IMR-90 (cell line): ENCODE measurements at regions not wholly inside any gene's neighbourhood (a gene's known extent, or its start where the extent isn't known, plus 50 kb on each side); places are given as distances from the start of the nearest gene placed in this dataset.

Experiments used
- ATAC-seq: fragments of 200-7000 bp; cut with Tn5 transposase; 2 replicates; pipeline ENCODE4 v1.9.1; 2020; ENCODE audit warnings: low read depth, mild to moderate bottlenecking, moderate library complexity
- BruUV-seq: library from RNA; stranded (reverse); fragments of 400-500 nt; replicated peaks from 2 replicates; lab custom pipeline; 2021; lab: Mats Ljungman, UMichigan
- CTCF ChIA-PET: fragments of 300-600 bp; formaldehyde crosslinking; extraction: SDS; loops from one replicate; lab custom pipeline; 2021; ENCODE audit warnings: antibody characterized with exemption; lab: Yijun Ruan, JAX
- POLR2A ChIA-PET: fragments of 300-600 bp; sonication (Branson Sonifier 250); formaldehyde crosslinking; loops from one replicate; lab custom pipeline; 2022; ENCODE audit warnings: antibody characterized with exemption; ENCODE audit not compliant: unreplicated experiment; lab: Charles Lee
- DNase-seq: peaks from one replicate; pipeline ENCODE4 v3.0.0; 2013
- H2AFZ ChIP-seq: replicated peaks from 2 replicates; pipeline ENCODE3; 2013; ENCODE audit warnings: low read length, mild to moderate bottlenecking; ENCODE audit not compliant: poor library complexity
- H2AK5ac ChIP-seq: 2 replicates; pipeline ENCODE4 v1.6.1; 2013; ENCODE audit warnings: low read depth, low read length, inconsistent platforms
- H2AK9ac ChIP-seq: replicated peaks from 2 replicates; pipeline ENCODE3; 2013; ENCODE audit warnings: mild to moderate bottlenecking, low read depth, low read length, moderate library complexity; ENCODE audit not compliant: poor library complexity
- H2BK120ac ChIP-seq: 2 replicates; pipeline ENCODE4 v1.6.1; 2013; ENCODE audit warnings: low read depth, low read length, inconsistent platforms
- H2BK15ac ChIP-seq: 3 replicates; pipeline ENCODE4 v1.6.1; 2013; ENCODE audit warnings: low read depth, low read length, inconsistent platforms
- H2BK20ac ChIP-seq: 2 replicates; pipeline ENCODE4 v1.6.1; 2013; ENCODE audit warnings: low read depth, mild to moderate bottlenecking, inconsistent platforms, low read length, moderate library complexity
- H2BK5ac ChIP-seq: 2 replicates; pipeline ENCODE4 v1.6.1; 2013; ENCODE audit warnings: mild to moderate bottlenecking, low read depth, low read length, inconsistent platforms; ENCODE audit not compliant: poor library complexity, severe bottlenecking
- H3K14ac ChIP-seq: replicated peaks from 2 replicates; pipeline ENCODE4 v1.6.1; 2013; ENCODE audit warnings: low read depth, low read length, inconsistent platforms
- H3K18ac ChIP-seq: 2 replicates; pipeline ENCODE4 v1.6.1; 2013; ENCODE audit warnings: low read depth, low read length, control low read depth
- H3K23ac ChIP-seq: 2 replicates; pipeline ENCODE4 v1.6.1; 2013; ENCODE audit warnings: low read depth, low read length, inconsistent platforms
- H3K27ac ChIP-seq: 2 replicates; pipeline ENCODE4 v1.5.1; 2013; ENCODE audit warnings: mild to moderate bottlenecking, control low read depth, low read length; ENCODE audit not compliant: insufficient read depth
- H3K27me3 ChIP-seq: 2 replicates; pipeline ENCODE4 v1.6.1; 2013; ENCODE audit warnings: low read length; ENCODE audit not compliant: control insufficient read depth, insufficient read depth
- H3K36me3 ChIP-seq: 2 replicates; pipeline ENCODE4 v1.6.1; 2013; ENCODE audit warnings: low read length, mixed read lengths; ENCODE audit not compliant: control insufficient read depth, insufficient read depth
- H3K4ac ChIP-seq: 2 replicates; pipeline ENCODE4 v1.6.1; 2013; ENCODE audit warnings: low read depth, low read length, inconsistent platforms
- H3K4me1 ChIP-seq: 2 replicates; pipeline ENCODE4 v1.6.1; 2013; ENCODE audit warnings: low read length, mixed read lengths; ENCODE audit not compliant: control insufficient read depth, insufficient read depth
- H3K4me2 ChIP-seq: 2 replicates; pipeline ENCODE4 v1.6.1; 2013; ENCODE audit warnings: low read depth, mild to moderate bottlenecking, control low read depth, low read length, moderate library complexity
- H3K4me3 ChIP-seq: 2 replicates; pipeline ENCODE4 v1.5.1; 2013; ENCODE audit warnings: low read depth, mild to moderate bottlenecking, control low read depth, low read length, moderate library complexity; ENCODE audit not compliant: insufficient read depth
- H3K56ac ChIP-seq: 2 replicates; pipeline ENCODE4 v1.6.1; 2013; ENCODE audit warnings: low read length, inconsistent platforms; ENCODE audit not compliant: insufficient read depth; ENCODE audit errors: extremely low read depth
- H3K79me1 ChIP-seq, 2 experiments: 2 replicates each; pipeline ENCODE4 v1.6.1; 2013; ENCODE audit warnings: low read length in 2 of 2, inconsistent platforms in 1 of 2, low read depth in 1 of 2
- H3K9ac ChIP-seq: 2 replicates; pipeline ENCODE4 v1.6.1; 2013; ENCODE audit warnings: low read depth, low read length, control low read depth
- H3K9me1 ChIP-seq: 2 replicates; pipeline ENCODE4 v1.6.1; 2013; ENCODE audit warnings: low read length, inconsistent platforms; ENCODE audit not compliant: insufficient read depth
- H3K9me3 ChIP-seq: 2 replicates; pipeline ENCODE4 v1.6.1; 2013; ENCODE audit warnings: low read length; ENCODE audit not compliant: control insufficient read depth, insufficient read depth
- H4K20me1 ChIP-seq: 2 replicates; pipeline ENCODE4 v1.6.1; 2013; ENCODE audit warnings: low read length, inconsistent platforms; ENCODE audit not compliant: insufficient read depth
- H4K5ac ChIP-seq: 2 replicates; pipeline ENCODE4 v1.6.1; 2013; ENCODE audit warnings: mild to moderate bottlenecking, low read depth, low read length, control low read depth
- H4K8ac ChIP-seq, 2 experiments: 2 replicates each; pipeline ENCODE4 v1.6.1; 2013; ENCODE audit warnings: low read depth in 2 of 2, low read length in 2 of 2, control low read depth in 1 of 2, inconsistent platforms in 1 of 2
- H4K91ac ChIP-seq: 2 replicates; pipeline ENCODE4 v1.6.1; 2013; ENCODE audit warnings: low read depth, low read length, inconsistent platforms; ENCODE audit not compliant: insufficient read depth
- MAZ ChIP-seq: IDR thresholded peaks from 2 replicates; pipeline ENCODE4 v1.6.1; 2012; ENCODE audit warnings: low read depth, mild to moderate bottlenecking, low read length, improper control_type of control experiment, moderate library complexity, borderline replicate concordance
- RCOR1 ChIP-seq: IDR thresholded peaks from 2 replicates; pipeline ENCODE4 v1.6.1; 2012; ENCODE audit warnings: mild to moderate bottlenecking, low read length, improper control_type of control experiment; ENCODE audit not compliant: insufficient replicate concordance
- RFX5 ChIP-seq: IDR thresholded peaks from 2 replicates; pipeline ENCODE4 v1.8.0; 2012; ENCODE audit warnings: low read depth, mild to moderate bottlenecking, low read length, moderate library complexity
- WGBS, 2 experiments: methylation state at CpG; one replicate each; pipeline versions ENCODE4 v1.1.5 to v1.1.7; 2013; ENCODE audit warnings: missing lambda C conversion rate in 2 of 2; ENCODE audit not compliant: insufficient read length in 1 of 2; ENCODE audit errors: extremely low coverage in 2 of 2; 5-methylcytosine and 5-hydroxymethylcytosine counted together
- dilution Hi-C: fragments of 300-500 bp; cut with HindIII; formaldehyde crosslinking; loops from one replicate; pipeline ENCODE4 v1.14.3; 2018; ENCODE audit warnings: low sequenced_read_pairs; ENCODE audit not compliant: unreplicated experiment
- in situ Hi-C: fragments of 300-500 bp; cut with MboI; formaldehyde crosslinking; loops from 3 replicates; pipeline ENCODE4 v1.14.3; 2019; ENCODE audit warnings: low sequenced_read_pairs, inconsistent platforms, mixed read lengths
- intact Hi-C: fragments of 100-400 bp; cut with micrococcal nuclease; formaldehyde crosslinking; loops from 2 replicates; pipeline ENCODE4 v1.10.0; 2022
- TF ChIP-seq, protein P1 (sequence below): fragments of 150-350 bp; IDR thresholded peaks from 2 replicates; pipeline ENCODE4 v1.6.1; 2017; ENCODE audit warnings: mild to moderate bottlenecking, antibody characterized with exemption, low read length, low read depth

GRCh38 chr3:36166477-36166876 is 213.8 kb upstream of the STAC start:
- no peak for DNase-seq
- no peak overlapping the region for H2BK120ac ChIP-seq
- no peak overlapping the region for H4K91ac ChIP-seq
- H3K27ac ChIP-seq = no peak overlapping the region
- POLR2A ChIA-PET = no interaction called here
- H3K36me3 ChIP-seq = no peaks in the 10 kb centered on the region
- H3K4me1 ChIP-seq = no peaks in the 10 kb centered on the region
- H3K4ac ChIP-seq = no peak overlapping the region
- H3K4me3 ChIP-seq = no peak overlapping the region
- H2AFZ ChIP-seq = no peak overlapping the region
- H3K9me3 ChIP-seq = peaks cover 8% of the 10 kb centered on the region; the same call in 1 of the 2 replicates
- WGBS, 2 experiments = 38% methylated on average over 1 of the region's 3 CpGs; no CpG with 5 or more reads in 1 of the 2 experiments
- H2BK20ac ChIP-seq = no peak overlapping the region
- H3K79me1 ChIP-seq = no peaks in the 10 kb centered on the region
- H3K23ac ChIP-seq = no peak overlapping the region
- in situ Hi-C loops = no loop called here
- CTCF ChIA-PET = no interaction called here
- no peak for ATAC-seq
- intact Hi-C loops = no loop called here
- H4K20me1 ChIP-seq = no peaks in the 10 kb centered on the region
- no peak overlapping the region for H3K18ac ChIP-seq
- H3K9ac ChIP-seq = no peak overlapping the region
- no TSS peak for BruUV-seq
- H3K27me3 ChIP-seq = no peaks in the 10 kb centered on the region
- H2BK15ac ChIP-seq = no peak overlapping the region
- H2AK9ac ChIP-seq = no peak overlapping the region
- H2BK5ac ChIP-seq = no peak overlapping the region
- H4K5ac ChIP-seq = no peak overlapping the region
- H3K9me1 ChIP-seq = no peaks in the 10 kb centered on the region
- dilution Hi-C loops = no loop called here
- no peak overlapping the region for H2AK5ac ChIP-seq
- H4K8ac ChIP-seq = no peak overlapping the region
- H3K56ac ChIP-seq = no peak overlapping the region
- no peak overlapping the region for H3K4me2 ChIP-seq
- no peak overlapping the region for H3K14ac ChIP-seq
- TF ChIP-seq RFX5 (no peak), RCOR1 (no peak), MAZ (no peak)
- TF ChIP-seq, protein P1, sequence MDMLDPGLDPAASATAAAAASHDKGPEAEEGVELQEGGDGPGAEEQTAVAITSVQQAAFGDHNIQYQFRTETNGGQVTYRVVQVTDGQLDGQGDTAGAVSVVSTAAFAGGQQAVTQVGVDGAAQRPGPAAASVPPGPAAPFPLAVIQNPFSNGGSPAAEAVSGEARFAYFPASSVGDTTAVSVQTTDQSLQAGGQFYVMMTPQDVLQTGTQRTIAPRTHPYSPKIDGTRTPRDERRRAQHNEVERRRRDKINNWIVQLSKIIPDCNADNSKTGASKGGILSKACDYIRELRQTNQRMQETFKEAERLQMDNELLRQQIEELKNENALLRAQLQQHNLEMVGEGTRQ = no peak
